ENCODE measurements at regions not wholly inside any gene's neighbourhood (a gene's known extent, or its start where the extent isn't known, plus 50 kb on each side); places are given as distances from the start of the nearest gene placed in this dataset.
"Not testable (repeated sequence)": the region's sequence is repeated elsewhere in the genome, so short reads cannot be mapped to it uniquely, and the experiment has no call there.

DNA sequence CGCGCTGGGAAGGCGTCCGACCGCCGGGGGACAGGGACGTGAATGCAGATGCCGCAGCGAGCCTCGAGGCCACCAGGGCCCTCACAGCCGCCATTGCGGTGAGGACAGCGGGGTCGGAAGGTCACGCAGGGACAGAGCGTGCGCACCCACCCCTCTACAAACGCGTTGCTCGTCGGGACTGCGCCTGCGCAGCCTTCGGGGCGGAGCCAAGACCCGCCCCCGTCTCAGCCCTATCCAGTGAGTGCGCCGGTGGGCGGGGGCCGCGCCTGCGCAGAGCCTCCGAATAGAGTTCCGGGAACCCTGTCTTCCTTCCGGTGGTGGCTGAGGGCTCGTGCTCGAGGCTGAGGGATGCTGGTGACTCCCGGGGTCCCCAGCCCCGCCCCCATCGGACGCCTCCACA, 5393.1 kb upstream of the TPTE start:
- DNase-seq (ENCODE audit: low spot score) = peak; percentile 87

DNA sequence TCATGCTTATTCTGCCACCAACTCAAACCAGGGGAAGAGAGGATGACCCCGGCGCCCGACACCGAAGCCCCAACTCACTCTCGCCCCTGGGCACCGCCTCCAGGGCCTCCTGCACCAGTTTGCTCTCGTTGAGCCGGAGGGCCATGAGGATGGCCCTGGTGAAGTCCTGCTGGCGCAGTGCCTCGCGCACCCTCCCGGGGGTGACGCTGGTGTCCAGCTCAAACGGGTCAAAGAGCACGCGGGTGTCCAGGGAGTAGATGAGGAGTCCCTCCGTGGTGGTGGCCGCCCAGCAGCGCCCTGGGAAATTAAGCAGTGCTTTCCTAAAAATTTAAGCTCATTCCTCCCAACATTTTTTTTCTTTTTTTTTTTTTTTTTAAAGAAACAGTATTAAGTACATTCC, 5387.6 kb upstream of the TPTE start:
- not testable (repeated sequence) for DNase-seq (ENCODE audit: low spot score)

DNA sequence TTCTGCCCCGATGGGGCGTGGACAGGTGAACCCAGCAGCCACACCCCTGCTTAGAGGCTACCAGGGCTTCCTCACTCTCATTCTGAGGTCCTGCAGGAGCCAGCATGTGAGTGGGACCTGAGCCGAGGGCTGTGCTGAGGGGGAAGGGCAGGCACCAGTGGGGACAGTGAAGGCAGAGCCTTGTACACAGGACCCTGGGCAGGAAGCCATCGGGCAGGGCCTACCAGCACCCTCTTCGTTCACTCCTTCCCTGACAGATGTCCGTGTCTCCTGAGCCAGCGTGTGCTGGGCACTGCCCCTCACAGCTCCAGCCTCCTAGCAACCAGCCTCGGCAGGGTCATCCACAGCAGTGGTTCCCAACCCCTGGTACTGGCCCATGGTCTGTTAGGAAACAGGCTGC, 5385.0 kb upstream of the TPTE start:
- not testable (repeated sequence) for DNase-seq (ENCODE audit: low spot score)

DNA sequence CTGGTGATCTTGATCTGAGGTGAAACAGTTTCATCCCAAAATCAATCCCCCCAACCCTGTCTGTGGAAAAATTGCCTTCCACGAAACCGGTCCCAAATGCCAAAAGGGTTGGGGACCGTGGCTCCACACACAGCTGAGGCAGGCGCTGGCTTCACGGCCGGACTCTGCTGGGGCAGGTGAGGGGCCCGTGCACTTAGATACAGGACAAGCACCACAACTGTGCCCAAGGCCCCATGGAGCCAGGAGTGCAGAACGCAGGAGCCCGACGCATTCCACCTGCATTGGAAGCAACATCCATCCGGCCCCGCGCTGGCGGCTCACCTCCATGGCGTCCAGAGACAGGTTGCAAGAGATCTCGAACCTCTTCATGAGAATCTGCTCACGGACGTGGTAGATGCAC, 5384.4 kb upstream of the TPTE start:
- not testable (repeated sequence) for DNase-seq (ENCODE audit: low spot score)

DNA sequence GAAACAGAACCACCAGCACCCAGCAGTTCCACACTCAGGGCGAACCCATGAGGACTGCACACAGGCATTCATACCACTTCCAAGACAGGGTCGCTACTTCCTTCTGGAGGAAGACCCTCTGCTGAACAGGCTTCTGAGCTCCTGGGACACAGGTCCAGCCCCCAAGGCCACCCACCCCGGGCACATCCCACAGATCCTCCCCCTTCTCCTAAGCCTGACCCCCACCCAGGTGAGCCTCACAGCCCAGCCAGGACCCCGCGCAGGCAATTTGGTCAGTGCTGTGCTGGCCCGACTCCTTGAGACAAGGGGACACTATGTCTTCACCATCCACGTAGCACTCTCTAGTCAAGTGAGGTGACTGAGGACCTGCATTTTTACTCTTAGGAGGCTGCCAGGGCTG, 5382.7 kb upstream of the TPTE start:
- DNase-seq (ENCODE audit: low spot score) = not testable (repeated sequence)

DNA sequence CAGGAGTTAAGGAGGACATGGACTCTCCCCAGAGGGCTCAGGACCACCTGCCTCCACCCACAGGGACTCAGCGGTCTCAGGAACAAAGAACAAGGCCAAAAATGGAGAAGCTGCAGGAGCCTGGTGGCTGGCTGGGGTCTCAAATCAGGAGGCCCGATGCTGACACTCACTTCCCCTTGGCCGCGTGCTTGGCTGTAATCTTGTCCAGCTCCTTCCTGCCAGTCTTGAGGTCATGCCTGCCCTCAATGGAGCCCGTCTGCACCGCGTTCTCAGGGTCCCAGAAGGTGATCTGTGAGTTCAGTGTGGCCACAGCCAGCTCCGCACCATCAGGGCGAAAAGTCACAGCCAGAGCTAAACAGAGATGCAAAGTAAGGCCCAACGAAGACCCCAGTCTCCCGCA, 5381.9 kb upstream of the TPTE start:
- not testable (repeated sequence) for DNase-seq (ENCODE audit: low spot score)

DNA sequence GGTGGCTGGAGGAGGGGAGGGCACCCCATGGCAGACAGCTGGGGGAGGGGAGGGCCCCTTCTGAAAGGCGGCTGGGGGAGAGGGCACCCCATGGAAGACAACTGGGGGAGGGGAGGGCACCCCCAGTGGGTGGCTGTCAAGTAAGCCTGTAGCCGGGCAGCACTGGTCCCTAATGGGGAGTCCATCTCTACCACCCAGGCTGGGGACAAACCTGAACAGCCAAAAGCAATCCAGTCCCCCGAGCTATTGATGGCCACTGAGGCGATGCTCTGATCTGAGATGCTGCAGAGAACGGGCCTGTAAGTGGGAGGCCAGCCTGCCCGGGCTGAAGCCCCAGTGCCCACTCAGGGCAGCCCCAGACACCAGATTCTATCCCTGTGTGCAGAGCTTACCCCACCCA, 5378.4 kb upstream of the TPTE start:
- not testable (repeated sequence) for DNase-seq (ENCODE audit: low spot score)

DNA sequence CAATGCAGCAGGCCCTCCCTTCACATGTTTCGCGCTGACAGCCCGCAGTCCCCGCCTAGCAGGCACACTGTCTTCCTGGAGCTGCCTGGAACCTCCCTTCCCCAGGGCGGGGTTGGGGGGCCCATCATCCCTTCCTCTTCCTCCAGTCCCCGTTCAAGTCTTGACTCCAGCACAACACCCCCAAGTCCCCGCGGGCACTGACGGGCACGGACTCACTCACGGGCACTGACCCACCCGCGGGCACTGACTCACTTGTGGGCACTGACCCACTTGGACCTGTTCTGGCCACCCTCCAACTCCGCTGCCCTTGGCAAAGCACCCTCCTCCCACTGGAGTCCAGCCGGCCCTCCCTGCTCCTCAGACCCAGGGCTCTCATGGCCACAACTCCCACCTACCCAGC, 5376.7 kb upstream of the TPTE start:
- not testable (repeated sequence) for DNase-seq (ENCODE audit: low spot score)

DNA sequence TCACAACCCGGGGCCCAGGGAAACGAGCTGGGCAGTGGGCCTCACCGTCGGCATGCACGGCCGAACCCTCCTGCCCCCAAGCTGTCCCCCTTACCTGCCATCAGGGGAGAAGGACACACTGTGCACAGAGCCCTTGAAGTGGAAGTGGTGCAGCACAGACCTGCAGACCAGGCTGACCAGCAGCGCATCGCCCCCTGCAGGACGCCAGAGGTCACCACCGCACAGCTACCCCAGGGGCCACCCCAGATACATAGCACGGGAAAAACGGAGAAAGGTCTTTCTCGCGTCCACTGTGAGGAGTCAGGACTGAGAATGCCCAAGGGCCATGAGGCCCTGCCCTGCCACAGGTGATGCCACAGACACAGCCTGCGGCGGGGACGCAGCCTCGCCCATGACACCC, 5373.7 kb upstream of the TPTE start:
- DNase-seq (ENCODE audit: low spot score) = not testable (repeated sequence)

DNA sequence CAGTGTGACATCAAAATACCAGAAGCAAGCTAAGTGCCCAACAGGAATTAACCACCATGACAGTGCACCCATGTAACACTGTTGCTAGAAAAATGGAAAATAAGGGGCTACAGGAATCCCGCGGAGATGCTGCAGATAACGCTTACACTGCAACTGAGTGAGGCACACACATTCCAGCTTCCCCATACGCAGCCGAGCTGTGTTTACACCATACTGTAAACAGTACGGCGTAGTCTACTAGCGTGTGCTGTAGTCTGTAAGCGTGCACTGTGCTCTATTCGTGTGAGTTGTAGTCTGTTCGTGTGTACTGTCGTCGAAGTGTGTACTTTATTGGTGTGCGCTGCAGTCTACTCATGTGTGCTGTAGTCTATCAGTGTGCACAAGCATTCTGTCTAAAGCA, 5372.2 kb upstream of the TPTE start:
- not testable (repeated sequence) for DNase-seq (ENCODE audit: low spot score)

DNA sequence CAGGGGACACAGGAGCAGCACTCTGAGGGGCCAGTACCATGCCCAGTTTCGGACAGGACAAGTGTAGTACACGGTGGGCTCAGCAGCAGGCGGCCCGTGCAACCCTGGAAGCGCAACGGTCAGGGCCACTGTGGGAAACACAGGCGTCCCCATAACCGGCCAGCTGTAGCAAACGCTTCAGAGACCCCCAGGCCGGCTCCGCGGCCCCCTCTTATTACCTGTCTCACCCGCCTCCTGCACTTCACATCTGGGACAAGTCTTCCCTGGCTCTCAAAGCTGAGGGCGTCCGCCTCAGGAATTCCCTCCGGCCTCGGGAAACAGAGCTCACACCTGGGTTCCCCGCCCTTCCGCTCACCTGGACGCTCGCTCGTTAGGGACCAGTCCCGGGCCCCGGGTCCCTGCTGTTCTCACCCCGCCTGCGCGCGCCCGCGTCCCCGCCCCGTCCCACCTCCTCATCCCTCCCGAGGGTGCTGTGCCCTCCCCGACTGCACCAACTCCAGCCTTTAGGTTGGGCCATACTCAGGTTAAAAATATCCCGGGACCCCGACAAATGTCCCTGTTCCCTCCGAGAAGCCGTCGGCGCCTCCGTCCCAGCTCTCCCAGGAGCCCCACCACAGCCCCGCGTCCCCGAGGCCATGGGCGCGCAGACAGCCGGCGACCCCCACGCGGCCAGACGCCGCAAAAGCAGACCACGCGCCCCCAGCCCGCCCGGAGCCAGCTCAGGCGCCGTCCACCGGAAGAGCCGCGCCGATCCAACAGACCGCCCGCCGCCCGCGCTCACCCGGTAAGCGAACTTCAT, 5367.3 kb upstream of the TPTE start:
- DNase-seq (ENCODE audit: low spot score) = not testable (repeated sequence)

DNA sequence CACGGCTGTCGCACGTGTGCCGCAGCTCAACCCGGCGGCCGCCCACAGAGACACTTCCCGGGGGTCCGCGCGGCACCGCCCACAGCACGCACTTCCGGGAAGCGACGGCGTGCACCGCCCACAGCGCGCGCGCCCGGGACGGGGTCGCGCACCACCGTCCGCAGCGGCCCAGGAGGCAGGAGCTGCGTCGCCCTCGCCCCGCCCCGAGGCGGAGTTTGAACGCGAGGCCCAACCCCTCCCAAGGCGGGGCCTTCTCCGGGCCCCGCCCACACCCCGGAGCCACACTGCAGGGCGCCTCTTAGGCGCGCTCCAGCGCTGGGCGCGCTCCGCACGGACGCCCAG, 5366.8 kb upstream of the TPTE start:
- peak; percentile 74 for DNase-seq (ENCODE audit: low spot score)

DNA sequence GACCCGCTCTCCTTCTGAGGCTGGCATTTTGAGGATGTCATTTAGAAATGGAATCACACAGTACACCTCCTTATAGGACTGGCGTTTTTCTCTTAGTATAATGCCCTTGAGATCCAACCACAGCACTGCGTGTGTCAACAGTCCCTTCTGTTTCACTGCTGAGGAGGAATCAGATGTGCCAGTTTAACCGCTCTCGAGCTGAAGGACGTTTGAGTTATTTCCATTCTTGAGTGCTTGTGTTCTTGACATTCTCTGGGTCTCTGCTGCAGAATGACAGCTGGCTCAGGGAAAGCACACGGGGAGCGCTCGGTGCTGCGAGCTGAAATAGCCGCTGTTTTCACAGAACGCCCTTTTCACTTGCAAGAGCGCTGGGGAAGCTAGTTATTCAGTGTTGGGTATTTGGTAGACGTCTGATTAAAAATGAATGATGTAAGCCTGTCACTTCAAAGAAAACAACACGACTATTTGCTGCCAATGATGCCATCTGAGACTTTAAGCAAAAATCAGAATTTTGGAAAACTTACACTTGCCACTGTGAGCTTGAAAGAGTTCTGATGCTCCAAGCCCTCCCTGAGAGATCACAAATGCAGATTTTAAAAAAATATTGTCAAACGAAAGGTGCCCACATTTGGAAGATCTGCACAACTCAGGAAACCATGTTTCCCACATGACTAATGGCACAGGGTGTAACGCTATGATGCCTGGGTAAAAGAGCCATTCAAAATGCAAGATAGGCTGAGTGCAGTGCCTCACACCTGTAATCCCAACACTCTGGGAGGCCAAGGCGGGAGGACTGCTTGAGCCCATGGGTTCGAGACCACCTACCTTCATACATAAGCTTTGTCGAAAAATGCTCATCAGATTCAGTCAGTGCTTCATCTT, 5358.4 kb upstream of the TPTE start:
- not testable (repeated sequence) for DNase-seq (ENCODE audit: low spot score)

DNA sequence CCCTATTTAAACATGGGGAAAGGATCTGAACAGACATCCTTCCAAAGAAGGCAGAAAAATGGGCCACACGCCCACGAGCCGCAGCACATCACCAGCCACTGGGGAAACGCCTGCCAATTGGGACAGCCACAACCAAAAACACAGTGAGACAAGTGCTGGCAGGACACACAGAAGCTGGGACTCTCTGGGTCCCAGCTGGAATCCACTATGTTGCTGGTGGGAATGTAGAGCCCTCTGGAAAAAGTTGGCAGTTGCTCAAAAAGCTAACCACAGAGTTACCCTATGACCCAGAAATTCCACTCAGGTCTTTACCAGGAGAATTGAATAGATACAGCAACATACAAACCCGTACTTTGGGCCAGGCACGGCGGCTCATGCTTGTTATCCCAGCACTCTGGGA, 5355.6 kb upstream of the TPTE start:
- DNase-seq (ENCODE audit: low spot score) = not testable (repeated sequence)
